HG03460 (cell line): ENCODE measurements at regions not wholly inside any gene's neighbourhood (a gene's known extent, or its start where the extent isn't known, plus 50 kb on each side); places are given as distances from the start of the nearest gene placed in this dataset.

Experiments
- ATAC-seq: cut with Tn5 transposase; IDR thresholded peaks from one replicate; pipeline ENCODE4 v1.9.1; 2021; ENCODE audit not compliant: unreplicated experiment

GRCh38 chr10:79001082-79001885 is 67.5 kb upstream of the ZMIZ1 start:
- no peak for ATAC-seq

- ATAC-seq: no peak
Measured at GRCh38 chr10:79002336-79002735, 66.4 kb upstream of the ZMIZ1 start.

DNA sequence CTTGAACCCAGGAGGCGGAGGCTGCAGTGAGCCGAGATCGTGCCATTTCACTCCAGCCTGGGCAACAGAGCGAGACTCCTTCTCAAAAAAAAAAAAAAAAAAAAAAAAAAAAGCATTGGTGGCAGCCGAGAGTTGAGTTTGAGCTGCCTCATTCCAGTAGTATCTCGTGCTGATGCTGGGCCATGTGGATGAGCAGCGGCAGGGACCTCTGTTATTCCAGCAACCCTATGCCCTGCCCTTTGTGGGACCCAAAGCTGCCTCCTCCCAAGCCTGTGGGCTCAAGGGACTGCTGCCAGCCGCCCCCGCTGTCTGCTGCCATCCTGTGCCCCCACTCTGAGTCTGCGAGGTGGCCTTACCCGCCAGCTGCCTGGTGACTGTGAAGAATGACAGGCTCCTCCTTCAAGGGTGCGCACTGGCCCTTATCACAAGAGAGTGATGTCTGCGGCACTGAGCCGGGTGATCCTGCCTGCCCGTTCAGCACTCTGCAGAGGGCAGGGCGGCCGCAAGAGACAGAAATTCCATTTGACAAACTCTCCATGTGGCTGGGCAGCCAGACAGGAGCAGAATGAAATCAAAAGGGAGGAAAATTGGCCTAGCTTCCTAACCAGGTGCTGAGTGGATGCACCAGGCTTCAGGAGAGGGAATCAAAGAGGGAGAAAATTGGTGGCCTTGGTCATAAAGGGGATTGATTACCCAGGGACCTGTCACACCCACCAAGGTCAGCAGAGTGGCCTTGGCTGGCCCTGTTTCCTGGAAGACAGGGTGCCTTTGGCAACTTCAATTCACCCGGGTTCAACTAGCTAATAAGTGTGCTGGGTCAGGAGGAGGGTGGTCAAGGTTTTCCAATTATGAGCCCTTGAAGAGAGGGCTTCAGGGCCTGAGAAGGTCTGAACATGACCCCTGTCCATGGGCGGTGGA is 65.3 kb upstream of the ZMIZ1 start:
- ATAC-seq: no peak

DNA sequence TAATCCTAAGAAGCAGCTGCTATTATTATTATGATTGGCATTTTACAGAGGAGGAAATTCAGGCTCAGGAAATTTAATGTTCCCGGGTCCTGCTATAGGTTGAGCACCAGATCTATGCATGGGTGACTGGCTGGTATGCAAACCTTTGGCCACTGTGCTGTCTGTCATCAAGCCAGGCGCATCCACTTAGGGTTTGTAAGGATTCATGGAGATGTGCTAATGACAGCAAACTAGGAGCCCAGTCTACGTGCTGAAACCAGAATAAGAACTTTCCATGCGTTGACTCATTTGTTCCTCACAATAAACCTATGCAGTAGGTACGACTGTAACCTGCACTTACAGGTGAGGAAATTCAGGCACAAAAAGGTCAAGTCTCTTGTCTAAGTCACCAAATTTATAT is 64.5 kb upstream of the ZMIZ1 start:
- ATAC-seq: no peak

DNA sequence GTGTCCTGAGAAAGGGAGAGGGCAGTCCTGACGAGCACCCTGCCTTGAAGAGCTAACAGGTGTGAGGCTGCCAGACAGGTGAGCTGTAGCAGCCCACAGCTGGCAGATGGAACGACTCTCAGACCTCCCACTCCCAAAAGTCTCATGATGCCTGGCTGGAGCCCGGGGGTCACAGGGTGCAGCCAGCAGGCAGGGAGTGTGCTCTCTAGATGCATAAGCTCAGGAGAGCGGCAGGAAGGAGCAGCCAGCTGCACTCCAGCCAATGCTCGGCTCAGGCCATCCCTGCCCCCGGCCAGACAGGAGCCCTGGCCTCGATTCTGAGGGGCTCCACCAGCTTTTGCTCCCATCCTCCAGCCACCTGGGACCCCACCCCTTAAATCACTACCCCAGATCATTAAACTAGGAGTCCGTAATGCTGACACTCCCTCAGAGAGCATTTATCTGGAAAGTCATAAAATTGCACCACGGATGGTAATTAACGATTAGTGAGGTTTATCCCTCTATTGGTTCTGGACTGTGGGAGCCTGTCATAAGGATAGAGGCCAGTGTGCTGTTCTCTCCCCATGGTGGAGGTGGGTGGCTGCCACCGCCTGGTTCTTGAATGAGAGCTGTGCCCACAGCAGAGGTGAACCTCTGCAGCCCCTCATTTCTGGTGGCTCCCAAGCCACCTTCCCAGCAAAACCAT is 63.5 kb upstream of the ZMIZ1 start:
- no peak for ATAC-seq

DNA sequence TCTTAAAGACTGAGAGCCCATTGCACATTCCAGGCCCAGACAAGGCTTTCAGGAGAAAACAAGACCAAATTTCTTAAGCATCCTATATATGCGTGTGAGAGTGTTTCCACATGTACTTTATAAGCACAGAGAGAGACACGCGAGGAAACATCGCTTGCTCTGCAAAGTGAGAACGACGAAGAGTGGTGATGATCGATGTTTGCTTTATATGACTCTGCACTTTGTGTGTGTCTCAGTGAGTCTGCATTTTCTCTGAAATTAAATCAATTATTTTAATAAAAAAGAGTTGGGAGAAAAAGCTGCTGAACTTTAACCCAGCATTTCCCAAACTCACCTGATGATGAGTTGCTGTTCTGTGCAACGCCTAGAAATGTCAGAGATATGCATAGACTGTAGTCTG is 61.7 kb upstream of the ZMIZ1 start:
- ATAC-seq: no peak

GRCh38 chr10:79007421-79008319 is 61.1 kb upstream of the ZMIZ1 start:
- no peak for ATAC-seq

DNA sequence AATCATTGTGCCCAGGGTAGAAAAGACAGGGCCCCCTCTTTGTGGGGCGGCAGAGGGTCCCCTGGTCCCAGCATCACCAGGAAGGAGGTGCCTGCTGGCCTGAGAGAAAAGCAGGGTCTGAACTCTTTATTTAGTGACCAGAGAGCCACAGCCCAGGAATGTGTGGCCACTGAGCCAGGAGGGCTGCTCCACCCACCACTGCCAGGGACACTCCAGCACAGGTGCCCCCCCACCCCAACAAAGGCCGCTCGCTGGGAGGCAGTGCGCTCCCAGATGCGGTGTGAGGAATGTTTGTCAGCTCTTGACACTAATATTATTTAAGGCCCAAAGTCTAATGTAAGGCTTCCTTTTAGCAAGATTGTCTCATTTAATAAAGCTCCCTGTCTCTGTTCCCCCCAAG is 59.6 kb upstream of the ZMIZ1 start:
- no peak for ATAC-seq

- ATAC-seq: no peak
Measured at GRCh38 chr10:79012567-79012966, 56.2 kb upstream of the ZMIZ1 start.

GRCh38 chr10:79013406-79013987 is 55.3 kb upstream of the ZMIZ1 start:
- ATAC-seq: no peak

DNA sequence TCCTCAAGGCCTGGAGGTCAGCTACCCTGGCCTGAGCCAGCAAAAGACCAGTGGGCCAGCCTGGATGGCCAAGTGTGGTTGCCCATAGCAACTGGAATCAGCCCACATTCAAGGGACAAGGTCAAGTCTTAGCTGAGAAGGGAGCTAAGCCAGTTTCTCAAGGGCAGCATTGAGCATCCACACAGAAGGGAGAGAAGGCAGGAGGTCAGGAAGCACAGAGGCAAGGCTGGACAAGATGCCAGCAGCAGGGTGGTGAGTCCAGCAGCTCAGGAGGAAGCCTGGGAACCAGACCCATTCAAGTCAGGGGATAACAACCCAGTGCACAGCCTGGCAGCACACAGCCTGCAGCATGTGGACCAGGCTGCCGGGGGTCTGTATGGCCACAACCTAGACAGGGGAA is 54.0 kb upstream of the ZMIZ1 start:
- ATAC-seq: no peak

- ATAC-seq: no peak
Measured at GRCh38 chr10:79017882-79018520, 50.8 kb upstream of the ZMIZ1 start.

- no peak for ATAC-seq
Measured at GRCh38 chr10:79018521-79019011, 50.2 kb upstream of the ZMIZ1 start.
